Glomerular visceral epithelial cell (primary cell): ENCODE measurements at regions not wholly inside any gene's neighbourhood (a gene's known extent, or its start where the extent isn't known, plus 50 kb on each side); places are given as distances from the start of the nearest gene placed in this dataset.

Experiments
- DNase-seq: peaks from one replicate; pipeline ENCODE4 v3.0.0-alpha.2; 2016; ENCODE audit errors: extremely low spot score

DNA sequence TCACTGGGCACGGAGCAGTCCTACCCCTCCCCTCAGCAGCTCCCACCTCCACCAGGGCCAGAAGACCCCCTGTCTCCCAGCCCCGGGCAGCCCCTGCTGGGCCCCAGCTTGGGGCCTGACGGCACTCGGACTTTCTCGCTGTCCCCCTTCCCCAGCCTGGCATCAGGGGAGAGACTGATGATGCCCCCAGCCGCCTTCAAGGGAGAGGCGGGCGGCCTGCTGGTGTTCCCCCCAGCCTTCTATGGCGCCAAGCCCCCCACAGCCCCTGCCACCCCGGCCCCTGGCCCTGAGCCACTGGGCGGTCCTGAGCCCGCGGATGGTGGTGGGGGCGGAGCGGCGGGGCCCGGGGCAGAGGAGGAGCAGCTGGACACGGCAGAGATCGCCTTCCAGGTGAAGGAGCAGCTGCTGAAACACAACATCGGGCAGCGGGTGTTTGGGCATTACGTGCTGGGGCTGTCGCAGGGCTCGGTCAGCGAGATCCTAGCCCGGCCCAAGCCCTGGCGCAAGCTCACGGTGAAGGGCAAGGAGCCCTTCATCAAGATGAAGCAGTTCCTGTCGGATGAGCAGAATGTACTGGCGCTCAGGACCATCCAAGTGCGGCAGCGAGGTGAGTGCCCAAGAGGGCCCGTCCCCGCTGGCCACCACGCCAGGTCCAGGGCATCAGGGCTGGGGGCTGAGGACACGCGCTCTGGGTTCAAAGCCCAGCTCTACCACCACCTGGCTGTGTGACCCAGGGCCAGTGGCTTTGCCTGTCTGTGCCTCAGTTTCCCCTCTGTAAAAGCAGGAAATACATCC lies 58.6 kb downstream of the PHETA1 start:
- DNase-seq, result no peak

DNA sequence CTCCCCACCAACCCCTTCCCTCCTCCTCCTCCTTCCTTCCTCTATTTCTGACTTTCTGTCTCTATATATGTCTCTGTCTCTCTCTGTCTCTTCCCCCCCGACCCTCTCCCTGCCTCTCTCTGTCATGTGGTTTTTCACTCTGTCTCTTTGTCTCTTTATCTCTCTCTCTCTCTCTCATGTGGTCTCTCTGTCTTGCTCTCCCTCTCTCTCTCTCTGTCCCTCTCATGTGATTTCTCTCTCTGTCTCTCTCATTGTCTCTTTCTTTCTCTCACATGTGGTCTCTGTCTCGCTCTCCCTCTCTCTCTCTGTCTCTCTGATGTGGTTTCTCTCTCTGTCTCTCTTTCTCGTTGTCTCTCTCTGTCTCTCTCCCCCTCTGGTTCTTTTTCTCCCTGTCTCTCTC lies 59.3 kb downstream of the PHETA1 start:
- DNase-seq, result no peak

DNA sequence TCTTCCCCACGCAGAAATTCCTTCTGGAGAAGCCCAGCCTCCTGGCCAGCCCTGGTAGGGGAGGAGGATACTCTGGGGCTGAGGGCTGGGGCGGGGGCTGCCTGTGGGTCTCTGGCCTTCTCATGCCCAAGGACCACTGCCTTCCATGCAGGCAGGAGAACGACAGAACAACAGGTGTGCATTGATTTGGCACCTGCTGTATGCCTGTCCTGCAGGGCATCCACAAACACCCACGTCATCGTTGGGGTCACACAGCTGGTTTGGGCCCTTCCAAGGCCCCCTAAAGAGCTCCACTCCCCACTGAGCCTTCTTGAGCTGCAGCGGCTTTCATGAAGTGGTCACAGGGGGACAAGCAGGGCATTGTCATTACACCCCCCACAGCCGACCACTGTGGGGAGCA lies 60.4 kb downstream of the PHETA1 start:
- DNase-seq, result no peak

DNA sequence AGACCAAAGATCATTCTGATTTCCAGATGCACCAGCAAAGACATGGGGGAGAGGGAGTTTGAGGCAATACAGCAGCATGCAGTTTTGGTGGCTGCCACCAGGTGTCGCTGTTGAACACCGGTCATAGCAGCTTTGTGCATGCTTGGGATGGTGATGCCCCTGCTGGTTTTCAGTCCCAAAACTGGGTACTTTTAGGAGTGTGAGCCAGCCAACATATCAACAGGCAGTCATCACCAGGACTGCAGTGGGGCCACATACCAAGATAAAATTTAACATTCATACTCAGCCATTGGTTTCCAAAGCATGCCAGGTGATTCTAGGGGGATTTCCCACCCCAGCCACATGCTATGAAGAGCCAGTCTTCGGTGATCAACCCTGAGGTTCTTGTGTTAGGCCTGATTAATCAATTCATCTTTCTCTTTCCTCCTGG lies 64.2 kb downstream of the PHETA1 start:
- DNase-seq, result no peak

DNA sequence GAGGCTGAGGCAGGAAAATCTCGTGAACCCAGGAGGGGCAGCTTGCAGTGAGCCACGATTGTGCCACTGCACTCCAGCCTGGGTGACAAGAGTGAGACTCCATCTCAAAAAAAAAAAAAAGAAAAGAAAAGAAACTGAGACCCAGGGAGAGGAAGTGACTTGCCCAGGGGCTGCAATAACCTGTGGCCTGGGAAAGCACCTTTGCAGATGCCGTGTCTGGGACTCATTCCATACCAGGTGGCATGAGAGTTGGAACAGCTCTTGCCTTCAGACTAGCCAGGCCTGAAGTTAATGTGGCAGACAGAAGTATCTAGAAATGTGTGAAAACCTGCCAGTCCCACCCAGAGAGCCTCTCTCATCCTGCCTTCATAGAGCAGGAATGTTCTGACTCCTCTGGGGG lies 65.4 kb downstream of the PHETA1 start:
- no peak for DNase-seq

DNA sequence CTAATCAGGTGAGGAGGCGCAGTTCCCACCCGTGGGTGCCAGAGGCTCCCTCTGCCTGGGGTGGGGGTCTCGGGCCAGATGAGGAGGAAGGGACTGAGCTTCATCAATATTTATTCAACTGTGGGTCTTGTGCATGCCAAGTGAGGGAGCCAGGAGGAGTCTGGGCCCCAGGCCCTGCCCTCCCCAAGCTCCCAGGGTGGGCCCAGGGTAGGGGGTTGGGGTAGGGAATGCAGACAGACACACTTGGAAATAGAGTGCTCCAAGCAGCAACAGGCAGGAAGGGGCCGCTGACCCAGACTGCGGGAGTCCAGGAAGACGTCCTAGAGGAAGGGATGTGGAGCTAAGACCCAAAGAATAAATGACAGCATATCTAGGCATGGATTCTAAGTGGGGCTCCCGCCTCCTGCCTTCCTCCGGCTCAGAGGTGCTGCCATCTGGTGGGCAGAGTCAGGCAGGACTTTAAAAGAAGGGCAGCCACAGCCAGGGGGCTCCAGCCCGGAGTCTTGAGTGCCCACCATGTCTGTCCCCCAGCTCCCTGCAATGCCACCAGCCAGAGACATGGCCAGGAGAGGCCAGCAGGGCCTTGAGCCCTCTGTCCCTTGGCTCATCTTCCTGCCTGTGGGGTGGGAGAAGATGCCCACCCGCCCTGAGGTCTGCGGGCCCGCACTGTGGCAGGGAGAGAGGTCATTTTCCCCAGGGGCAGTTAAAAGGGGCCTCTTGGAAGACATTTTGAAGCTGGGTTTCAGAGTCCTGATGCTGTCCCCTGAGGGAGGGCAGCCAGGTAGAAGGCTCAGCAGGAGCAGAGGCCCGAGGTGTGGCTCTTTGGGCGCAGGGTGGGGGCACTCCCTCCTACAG lies 70.1 kb downstream of the PHETA1 start:
- peak; percentile 50 for DNase-seq

DNA sequence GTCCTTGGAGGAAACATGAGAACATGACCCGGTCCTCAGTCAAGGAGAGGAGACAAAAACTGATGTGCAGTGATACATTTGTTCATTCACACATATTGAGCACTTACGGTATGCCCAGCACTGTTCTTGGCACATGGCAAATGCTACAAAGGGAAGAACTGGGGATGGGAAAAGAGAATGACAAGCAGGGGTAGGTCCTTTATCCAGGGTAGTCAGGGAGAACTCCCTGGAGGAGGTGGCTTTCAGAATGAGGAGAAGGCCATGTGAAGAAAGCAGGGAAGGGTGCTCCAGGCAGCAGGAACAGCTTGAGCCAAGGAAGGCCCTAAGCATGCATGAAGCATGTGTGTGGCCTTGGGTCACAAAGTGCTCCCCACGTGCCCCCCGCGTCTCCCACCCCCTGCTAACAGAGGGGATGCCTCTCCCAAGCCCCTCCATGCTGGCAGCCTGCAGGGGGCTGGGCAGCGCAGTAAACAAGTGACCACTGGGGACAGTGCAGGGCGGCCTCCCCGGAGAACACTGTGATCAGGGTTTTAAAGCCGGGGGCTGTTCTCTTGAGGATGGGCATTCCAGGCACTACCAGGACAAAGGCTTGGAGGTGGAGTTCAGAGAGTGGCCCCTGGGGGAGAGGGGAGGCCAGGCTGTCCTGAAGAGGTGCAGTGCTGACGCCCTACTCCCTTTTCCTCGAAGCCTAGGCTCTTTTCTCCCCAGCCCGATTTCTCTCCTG lies 71.0 kb downstream of the PHETA1 start:
- no peak for DNase-seq

DNA sequence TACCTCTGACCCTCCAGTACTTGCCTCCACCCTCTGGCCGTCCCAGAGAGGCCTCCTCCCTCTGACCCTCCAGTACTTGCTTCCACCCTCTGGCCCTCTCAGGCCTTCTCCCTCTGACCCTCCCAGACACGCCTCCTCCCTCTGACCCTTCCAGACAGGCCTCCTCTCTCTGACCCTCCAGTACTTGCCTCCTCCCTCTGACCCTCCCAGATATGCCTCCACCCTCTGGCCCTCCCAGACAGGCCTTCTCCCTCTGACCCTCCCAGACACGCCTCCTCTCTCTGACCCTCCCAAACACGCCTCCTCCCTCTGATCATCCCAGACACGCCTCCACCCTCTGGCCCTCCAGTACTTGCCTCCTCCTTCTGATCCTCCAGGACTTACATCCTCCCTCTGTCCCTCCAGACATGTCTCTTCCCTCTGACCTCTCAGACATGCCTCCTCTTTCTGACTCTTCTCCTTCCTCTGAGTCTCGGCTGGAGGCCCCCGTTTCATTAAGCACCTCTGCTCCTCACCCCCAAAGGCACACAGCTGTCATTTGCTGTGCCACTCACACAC lies 71.9 kb downstream of the PHETA1 start:
- no peak for DNase-seq

DNA sequence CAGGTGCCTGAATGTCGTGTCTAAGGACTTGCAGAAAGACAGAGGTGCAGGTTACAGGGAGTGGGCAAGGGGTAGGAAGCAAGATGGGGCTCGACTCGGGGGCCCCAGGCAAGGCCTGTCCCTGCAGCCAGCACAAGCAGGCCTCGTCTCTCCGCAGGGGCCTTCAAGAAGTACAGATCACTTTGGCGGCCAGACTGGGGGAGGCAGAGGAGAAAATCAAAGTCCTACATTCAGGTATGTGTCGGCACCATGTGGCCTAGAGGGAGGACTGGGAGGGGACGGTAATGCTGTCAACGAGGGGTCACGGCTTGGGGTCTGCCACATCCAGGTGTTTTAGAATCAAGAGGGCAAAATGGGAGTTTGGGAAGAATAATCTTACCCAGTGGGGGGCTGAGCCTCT lies 73.7 kb downstream of the PHETA1 start:
- no peak for DNase-seq

DNA sequence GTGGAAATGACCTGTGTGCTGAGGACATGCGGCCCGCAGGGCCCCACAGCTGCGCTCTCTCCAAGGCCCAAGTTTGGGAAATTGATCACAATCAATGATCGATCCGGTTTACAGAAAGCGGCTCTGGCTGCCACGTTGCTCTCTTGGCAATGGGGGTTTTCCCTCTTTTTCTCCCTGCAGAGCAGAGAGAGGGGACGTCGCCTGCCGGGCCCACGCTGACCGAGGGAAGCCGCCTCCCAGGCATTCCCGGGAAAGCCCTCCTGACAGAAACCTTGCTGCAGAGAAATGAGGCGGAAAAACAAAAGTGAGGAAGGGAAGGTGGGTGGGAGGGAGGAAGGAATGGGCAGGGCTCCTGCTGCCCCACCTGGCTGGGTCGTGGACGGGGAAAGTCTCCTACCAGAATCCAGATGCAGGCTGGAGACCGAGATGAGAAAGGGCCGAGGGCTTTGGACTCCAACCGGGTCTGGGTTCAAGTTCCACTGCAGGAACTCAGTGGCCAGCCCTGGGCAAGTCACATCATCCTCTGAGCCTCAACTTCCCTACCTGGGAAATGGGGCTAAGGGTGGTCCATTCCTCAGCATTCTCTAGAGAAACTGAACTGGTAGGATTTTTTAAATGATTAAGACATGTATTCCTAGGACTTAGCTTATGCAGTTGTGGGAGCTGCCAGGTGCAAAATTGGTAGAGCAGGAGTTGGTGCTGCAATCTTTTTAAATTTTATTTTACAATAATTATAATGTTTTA lies 75.5 kb downstream of the PHETA1 start:
- no peak for DNase-seq

DNA sequence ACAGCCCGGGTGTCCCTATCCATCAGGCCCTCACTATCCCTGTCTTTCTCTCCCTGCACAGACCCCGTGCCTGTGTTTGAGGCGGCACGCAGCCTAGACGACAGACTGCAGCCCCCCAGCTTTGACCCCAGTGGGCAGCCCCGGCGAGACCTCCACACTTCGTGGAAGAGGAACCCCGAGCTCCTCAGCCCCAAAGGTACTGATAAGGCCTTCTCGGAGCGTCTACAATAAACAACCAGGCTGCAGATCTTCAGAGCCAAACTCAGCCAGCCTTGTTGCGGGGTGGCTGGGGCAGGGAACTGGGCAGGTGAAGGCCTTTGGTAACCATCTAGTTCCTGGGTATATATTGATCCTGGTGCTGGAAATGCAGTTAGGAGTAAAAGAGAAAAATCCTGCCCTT lies 77.5 kb downstream of the PHETA1 start:
- DNase-seq, result no peak

DNA sequence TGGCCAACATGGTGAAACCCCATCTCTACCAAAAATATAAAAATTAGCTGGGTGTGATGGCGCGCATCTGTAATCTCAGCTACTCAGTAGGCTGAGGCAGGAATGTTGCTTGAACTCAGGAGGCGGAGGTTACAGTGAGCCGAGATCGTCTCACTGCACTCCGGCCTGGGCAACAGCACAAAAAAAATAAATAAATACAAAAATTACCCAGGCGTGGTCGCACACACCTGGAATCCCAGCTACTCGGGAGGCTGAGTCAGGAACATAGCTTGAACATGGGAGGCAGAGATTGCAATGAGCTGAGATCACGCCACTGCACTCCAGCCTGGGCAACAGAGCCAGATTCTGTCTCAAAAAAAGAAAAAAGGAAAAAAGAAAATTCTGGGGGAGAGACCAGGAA lies 80.1 kb downstream of the PHETA1 start:
- DNase-seq, result no peak

DNA sequence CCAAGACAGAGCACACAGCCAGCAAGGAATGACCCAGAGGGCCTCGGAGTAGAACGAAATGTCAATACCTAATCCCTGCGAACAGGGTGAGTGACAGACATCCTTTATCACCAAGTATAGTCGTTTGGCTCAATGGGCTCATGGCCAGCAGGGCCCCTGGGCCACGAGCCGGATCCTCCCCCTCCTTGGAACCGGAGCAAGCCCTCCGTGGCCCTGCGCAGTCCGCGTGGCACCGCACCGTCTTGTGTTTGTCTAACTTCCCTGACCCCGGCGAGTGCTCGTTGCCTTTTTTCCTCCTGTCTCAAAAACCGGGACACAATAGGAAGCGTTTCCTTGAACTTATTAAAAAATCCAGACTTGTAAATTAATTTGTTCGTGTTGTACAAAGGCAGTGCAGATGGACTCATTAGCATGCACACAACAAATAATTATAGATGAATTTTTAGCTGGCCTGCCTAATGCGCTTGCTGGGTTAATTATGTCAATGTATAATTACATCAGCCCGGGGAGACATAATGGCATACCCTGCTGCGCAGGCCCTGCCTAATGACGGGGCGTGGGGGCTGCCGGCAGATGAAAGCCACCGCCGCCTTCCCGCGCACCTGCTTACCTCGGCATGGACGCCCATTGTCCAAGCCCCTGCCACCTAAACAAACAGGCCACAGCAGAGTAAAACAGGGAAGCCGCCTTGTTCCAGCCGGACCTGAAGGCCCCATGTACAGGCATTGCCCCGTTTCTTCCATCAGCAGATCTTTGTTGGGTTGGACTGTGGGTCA lies 81.6 kb downstream of the PHETA1 start:
- no peak for DNase-seq

DNA sequence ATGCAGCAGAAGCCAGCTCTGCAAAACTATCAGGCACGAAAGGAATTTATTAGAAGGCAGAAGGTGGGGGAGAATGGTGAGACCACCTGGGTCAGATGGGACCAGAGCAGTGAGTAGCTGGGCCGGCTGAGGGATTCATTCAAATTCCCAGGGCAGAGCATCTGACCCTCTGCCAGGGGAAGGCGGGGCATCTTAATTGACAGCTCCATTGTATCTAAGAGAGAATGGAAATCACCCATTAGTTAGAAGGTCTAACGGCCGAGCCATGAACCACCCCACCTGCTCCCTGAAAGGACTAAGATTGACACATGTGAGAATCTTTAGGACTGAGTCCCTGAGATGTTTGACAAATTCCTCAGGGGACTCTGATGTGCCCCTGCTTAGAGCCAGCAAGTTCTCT lies 83.7 kb downstream of the PHETA1 start:
- DNase-seq, result no peak

DNA sequence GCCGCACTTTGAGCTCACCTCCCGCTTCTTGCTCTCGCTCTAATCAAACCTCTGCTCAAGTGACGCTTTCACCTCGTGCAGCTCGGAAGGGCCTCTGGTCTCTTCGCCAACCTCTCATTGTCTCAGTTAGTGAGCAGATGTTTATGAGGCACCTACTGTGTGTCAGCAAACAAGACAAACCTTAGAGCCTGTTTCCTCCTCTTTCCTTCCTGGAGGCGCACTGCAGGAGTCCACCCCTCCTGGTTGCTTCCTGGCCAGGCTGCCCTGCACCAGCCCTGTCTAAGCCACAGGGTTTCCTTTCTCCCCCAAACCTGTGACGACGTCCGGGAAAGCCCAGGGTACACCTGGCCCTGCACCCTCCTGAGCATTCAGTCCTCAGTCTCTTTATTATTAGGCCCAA lies 84.2 kb downstream of the PHETA1 start:
- no peak for DNase-seq

DNA sequence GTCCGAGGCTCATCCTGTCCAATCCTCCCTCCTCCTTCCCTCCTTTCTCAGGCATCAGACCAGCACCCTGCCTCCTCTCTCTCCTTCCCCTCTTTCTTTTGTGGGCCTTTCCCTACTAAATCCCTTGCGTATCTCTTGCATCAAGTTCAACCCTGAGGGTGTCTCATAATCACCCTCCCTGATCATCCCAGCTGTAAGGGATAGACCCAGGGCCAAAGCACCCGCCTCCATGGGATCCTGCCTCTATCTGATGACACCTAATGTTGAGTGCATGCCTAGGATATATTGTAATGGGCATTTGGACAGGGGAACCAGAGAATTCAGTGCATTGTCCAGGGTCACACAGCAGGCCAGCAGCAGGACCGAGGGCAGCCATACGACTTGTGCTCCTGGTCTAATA lies 84.9 kb downstream of the PHETA1 start:
- no peak for DNase-seq

DNA sequence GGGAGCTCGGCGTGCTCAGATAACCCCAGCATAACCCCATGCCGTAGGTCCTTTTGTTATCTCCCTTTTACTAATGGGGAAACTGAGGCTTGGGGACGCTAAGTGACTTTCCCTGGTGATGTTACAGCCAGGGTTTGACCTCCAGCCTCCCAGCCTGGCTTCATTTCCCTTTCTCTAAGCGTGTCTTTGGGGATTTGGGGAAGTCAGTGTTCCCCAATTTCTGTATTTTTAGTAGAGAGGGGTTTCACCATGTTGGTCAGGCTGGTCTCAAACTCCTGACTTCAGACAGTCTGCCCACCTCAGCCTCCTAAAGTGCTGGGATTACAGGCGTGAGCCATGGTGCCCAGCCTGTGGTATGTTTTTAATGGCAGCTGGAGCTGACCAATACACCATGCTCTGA lies 85.4 kb downstream of the PHETA1 start:
- DNase-seq, result no peak

DNA sequence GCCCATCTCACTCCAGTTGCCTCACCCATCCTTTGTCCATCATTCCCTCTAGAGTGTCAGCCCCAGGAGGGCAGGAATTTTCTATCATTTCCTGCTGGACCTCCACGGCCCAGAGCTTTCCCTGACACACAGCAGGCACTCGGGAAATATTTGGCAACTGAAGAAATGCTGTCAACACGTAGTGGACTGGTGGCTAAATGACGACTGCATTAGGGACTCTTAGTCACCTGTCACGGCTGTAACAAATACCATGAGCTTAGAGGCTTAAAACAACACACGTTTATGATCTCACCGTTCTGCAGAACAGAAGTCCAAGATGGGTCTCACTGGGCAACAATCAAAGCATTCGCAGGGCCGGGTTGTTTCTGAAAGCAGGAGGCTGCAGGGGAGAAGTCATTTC lies 91.3 kb downstream of the PHETA1 start:
- no peak for DNase-seq

DNA sequence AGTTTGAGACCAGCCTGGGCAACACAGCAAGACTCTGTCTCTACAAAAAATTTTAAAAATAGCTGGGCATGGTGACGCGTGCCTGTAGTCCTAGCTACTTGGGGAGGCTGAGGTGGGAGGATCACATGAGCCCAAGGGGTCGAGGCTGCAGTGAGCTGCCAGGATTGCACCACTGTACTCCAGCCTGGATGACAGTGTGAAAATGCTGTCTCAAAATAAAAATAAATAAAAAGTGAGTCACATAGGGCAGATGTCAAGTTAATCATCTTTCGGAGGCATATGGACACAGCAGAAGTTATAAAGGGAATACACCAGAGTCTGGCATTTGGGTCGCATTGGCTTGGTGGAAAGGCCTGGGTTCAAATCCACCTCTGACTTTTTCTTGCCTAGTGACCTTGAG lies 92.7 kb downstream of the PHETA1 start:
- no peak for DNase-seq

DNA sequence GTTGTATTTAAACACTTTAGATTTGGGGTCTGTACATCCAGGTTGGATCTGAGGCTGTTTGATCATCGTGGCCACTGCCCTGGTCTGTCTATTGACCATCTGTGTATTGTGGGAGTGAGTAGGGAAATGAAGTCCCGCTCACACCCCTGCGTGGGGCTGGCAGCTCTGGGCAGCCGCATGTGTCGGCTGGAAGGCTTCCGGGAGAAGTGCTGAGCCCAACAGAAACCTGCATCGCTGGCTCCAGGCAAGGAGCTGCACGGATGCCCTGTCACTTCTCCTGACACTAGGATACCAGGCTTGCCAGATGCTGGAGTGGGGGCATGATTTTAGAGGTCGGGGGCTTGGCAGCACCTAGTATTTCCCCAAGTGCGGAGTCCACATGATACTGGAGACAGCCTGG lies 93.6 kb downstream of the PHETA1 start:
- no peak for DNase-seq

DNA sequence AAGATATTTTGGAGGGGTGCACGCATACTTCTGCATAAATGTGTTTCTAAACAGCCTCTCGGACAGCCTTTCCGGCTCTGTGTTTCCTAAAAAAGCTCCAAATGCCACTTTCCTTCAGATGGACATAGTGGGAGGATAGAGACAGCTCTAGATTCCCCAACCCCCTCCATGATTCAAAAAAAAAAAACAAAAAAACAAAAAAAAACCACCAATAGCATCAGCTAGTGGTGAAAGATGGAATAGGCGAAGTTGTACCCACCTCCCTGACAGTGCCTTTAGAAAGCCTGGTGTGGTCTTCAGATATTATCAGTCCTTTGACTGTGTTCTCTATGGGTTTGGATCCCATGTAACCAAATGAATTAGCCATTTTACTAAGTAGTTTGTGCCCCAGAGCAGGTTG lies 94.1 kb downstream of the PHETA1 start:
- no peak for DNase-seq
